Gastrocnemius medialis (tissue), 4 donors: ENCODE measurements at regions not wholly inside any gene's neighbourhood (a gene's known extent, or its start where the extent isn't known, plus 50 kb on each side); places are given as distances from the start of the nearest gene placed in this dataset.

Source experiments
- ATAC-seq, 2 donors: fragments of 150-250 bp; one replicate each; pipeline ENCODE4 v1.9.1; 2016
- DNase-seq, 2 donors: peaks; one replicate each; pipeline ENCODE4 v3.0.0-alpha.2; 2019
- H3K27ac ChIP-seq, 4 donors: fragments of 200-600 bp; sonication (generic); 1 replicate in 1 of 4; 2 replicates in 3 of 4; pipeline ENCODE4 v1.5.1; 2016 to 2018; ENCODE audit warnings: mild to moderate bottlenecking in 2 of 4, moderate library complexity in 1 of 4
- H3K27me3 ChIP-seq, 3 donors: fragments of 200-600 bp; sonication (generic) in 2 of 3; 1 replicate in 1 of 3; 2 replicates in 2 of 3; pipeline versions ENCODE4 v1.5.1 to v1.6.0; 2016 to 2019; ENCODE audit warnings: mild to moderate bottlenecking in 1 of 3, moderate library complexity in 1 of 3
- H3K36me3 ChIP-seq, 2 donors: fragments of 200-600 bp; sonication (generic) in 1 of 2; one replicate each; pipeline ENCODE4 v1.5.1; 2017 to 2018
- H3K4me1 ChIP-seq, 2 donors: fragments of 200-600 bp; sonication (generic) in 1 of 2; one replicate each; pipeline ENCODE4 v1.5.1; 2016 to 2017; ENCODE audit warnings: mild to moderate bottlenecking in 2 of 2
- H3K4me3 ChIP-seq, 4 donors: fragments of 200-600 bp; sonication (generic) in 3 of 4; 1 replicate in 1 of 4; 2 replicates in 3 of 4; pipeline ENCODE4 v1.5.1; 2016 to 2019; ENCODE audit warnings: mild to moderate bottlenecking in 2 of 4
- H3K9me3 ChIP-seq, 3 donors: fragments of 200-600 bp; sonication (generic) in 2 of 3; 1 replicate in 1 of 3; 2 replicates in 2 of 3; pipeline ENCODE4 v1.5.1; 2016 to 2019
- CTCF ChIP-seq, 5 experiments: fragments of 450-650 bp in 3 of 5; fragments of 200-600 bp in 2 of 5; sonication (generic) in 2 of 5; IDR thresholded peaks in 4 of 5; conservative IDR thresholded peaks in 1 of 5; 1 replicate in 4 of 5; 2 replicates in 1 of 5; pipeline ENCODE4 v1.5.1; 2016 to 2019; ENCODE audit warnings: antibody characterized with exemption in 5 of 5, mild to moderate bottlenecking in 3 of 5, moderate library complexity in 3 of 5
- POLR2A ChIP-seq, 2 donors: fragments of 450-650 bp; IDR thresholded peaks; one replicate each; pipeline ENCODE4 v1.6.1; 2017; ENCODE audit warnings: antibody characterized with exemption in 2 of 2, mild to moderate bottlenecking in 2 of 2, moderate library complexity in 2 of 2
- in situ Hi-C, 4 donors: fragments of 200-750 bp; cut with MboI; loops; one replicate each; pipeline versions ENCODE4 v1.15.0 to v1.8.0; 2017; ENCODE audit warnings: low sequenced_read_pairs in 4 of 4
- intact Hi-C: fragments of 100-400 bp; cut with DNase I; formaldehyde crosslinking; loops from one replicate; pipeline ENCODE4 v1.15.1; 2023; ENCODE audit warnings: low total_unique reads

GRCh38 chr16:73831220-73831619 lies 465.4 kb upstream of the PSMD7 start:
- no peak overlapping the region for H3K27ac ChIP-seq
- H3K4me1 ChIP-seq = no peaks in the 10 kb centered on the region
- no peaks in the 10 kb centered on the region for H3K36me3 ChIP-seq
- H3K9me3 ChIP-seq = no peaks in the 10 kb centered on the region
- intact Hi-C loops (no loop called here), in situ Hi-C loops (no loop called here)
- no peak for TF ChIP-seq POLR2A (IDR thresholded peaks at IDR 0.05)
- TF ChIP-seq CTCF (IDR thresholded peaks at IDR 0.05 in 4 of 5, conservative IDR thresholded peaks at IDR 0.05 in 1 of 5) = no peak
- DNase-seq = no peak
- ATAC-seq = no peak
- H3K27me3 ChIP-seq = no peaks in the 10 kb centered on the region
- H3K4me3 ChIP-seq = no peak overlapping the region

- ATAC-seq = no peak
- no peak overlapping the region for H3K27ac ChIP-seq
- no peaks in the 10 kb centered on the region for H3K9me3 ChIP-seq
- no peaks in the 10 kb centered on the region for H3K4me1 ChIP-seq
- TF ChIP-seq CTCF (IDR thresholded peaks at IDR 0.05 in 4 of 5, conservative IDR thresholded peaks at IDR 0.05 in 1 of 5) = no peak
- no peak for TF ChIP-seq POLR2A (IDR thresholded peaks at IDR 0.05)
- intact Hi-C loops = no loop called here
- no peaks in the 10 kb centered on the region for H3K36me3 ChIP-seq
- no peak overlapping the region for H3K4me3 ChIP-seq
- H3K27me3 ChIP-seq = no peaks in the 10 kb centered on the region
- in situ Hi-C loops = no loop called here
- DNase-seq = no peak
These were observed 473.3 kb upstream of the PSMD7 start for GRCh38 chr16:73823205-73823849.

GRCh38 chr16:73817526-73818324 lies 478.9 kb upstream of the PSMD7 start:
- intact Hi-C loops = no loop called here
- Histone ChIP-seq H3K4me1 (no peaks in the 10 kb centered on the region), H3K27me3 (no peaks in the 10 kb centered on the region), H3K9me3 (no peaks in the 10 kb centered on the region), H3K4me3 (no peak overlapping the region), H3K27ac (no peak overlapping the region), H3K36me3 (no peaks in the 10 kb centered on the region)
- DNase-seq = no peak
- ATAC-seq = no peak
- TF ChIP-seq POLR2A (IDR thresholded peaks at IDR 0.05) (no peak), CTCF (IDR thresholded peaks at IDR 0.05 in 4 of 5, conservative IDR thresholded peaks at IDR 0.05 in 1 of 5) (no peak)
- in situ Hi-C loops = no loop called here

GRCh38 chr16:73813527-73813926 lies 483.1 kb upstream of the PSMD7 start:
- Histone ChIP-seq H3K9me3 (no peaks in the 10 kb centered on the region), H3K4me1 (no peaks in the 10 kb centered on the region), H3K27me3 (no peaks in the 10 kb centered on the region), H3K4me3 (no peak overlapping the region), H3K36me3 (no peaks in the 10 kb centered on the region), H3K27ac (no peak overlapping the region)
- ATAC-seq (no peak), DNase-seq (no peak)
- TF ChIP-seq POLR2A (IDR thresholded peaks at IDR 0.05) (no peak), CTCF (IDR thresholded peaks at IDR 0.05 in 4 of 5, conservative IDR thresholded peaks at IDR 0.05 in 1 of 5) (no peak)
- intact Hi-C loops = no loop called here
- in situ Hi-C loops = no loop called here
